Epithelial cell of esophagus (primary cell): ENCODE measurements at regions not wholly inside any gene's neighbourhood (a gene's known extent, or its start where the extent isn't known, plus 50 kb on each side); places are given as distances from the start of the nearest gene placed in this dataset.

Experiments
- DNase-seq: peaks from one replicate; pipeline ENCODE4 v3.0.0; 2010; ENCODE audit warnings: low read depth
- H3K4me3 ChIP-seq: 2 replicates; pipeline ENCODE4 v1.5.1; 2011; ENCODE audit warnings: mild to moderate bottlenecking, low read length, control low read depth
- CTCF ChIP-seq: IDR thresholded peaks from 2 replicates; pipeline ENCODE4 v1.5.1; 2011; ENCODE audit warnings: low read depth, mild to moderate bottlenecking, low read length, control low read depth, inconsistent platforms; ENCODE audit not compliant: insufficient read depth; ENCODE audit errors: missing control alignments

- DNase-seq: peak; percentile 71
- TF ChIP-seq CTCF: peak; percentile 60
- no peak overlapping the region for H3K4me3 ChIP-seq
These were observed 221.3 kb downstream of the MRPL39 start for GRCh38 chr21:25385911-25386474.

GRCh38 chr21:25385341-25385740, 221.9 kb downstream of the MRPL39 start:
- DNase-seq: no peak
- no peak overlapping the region for H3K4me3 ChIP-seq
- TF ChIP-seq CTCF: no peak

GRCh38 chr21:25384782-25385181, 222.5 kb downstream of the MRPL39 start:
- H3K4me3 ChIP-seq: no peak overlapping the region
- no peak for DNase-seq
- TF ChIP-seq CTCF: no peak

- TF ChIP-seq CTCF: no peak
- H3K4me3 ChIP-seq: no peak overlapping the region
- DNase-seq: no peak
These were observed 223.7 kb downstream of the MRPL39 start for GRCh38 chr21:25383545-25383944.

GRCh38 chr21:25381936-25382452, 225.3 kb downstream of the MRPL39 start:
- DNase-seq: no peak
- no peak overlapping the region for H3K4me3 ChIP-seq
- TF ChIP-seq CTCF: no peak

GRCh38 chr21:25375675-25376074, 231.6 kb downstream of the MRPL39 start:
- TF ChIP-seq CTCF: no peak
- DNase-seq: no peak
- H3K4me3 ChIP-seq: no peak overlapping the region
